ENCODE measurements at regions not wholly inside any gene's neighbourhood (a gene's known extent, or its start where the extent isn't known, plus 50 kb on each side); places are given as distances from the start of the nearest gene placed in this dataset.
"Not testable (repeated sequence)": the region's sequence is repeated elsewhere in the genome, so short reads cannot be mapped to it uniquely, and the experiment has no call there.

- DNase-seq (ENCODE audit: low read depth, low spot score) = no peak
- Mint-ChIP-seq H3K27ac (ENCODE audit: unreplicated experiment) (no peak overlapping the region), H3K4me3 (no peak overlapping the region), H3K9me3 (peaks cover 17% of the 10 kb centered on the region), H3K4me1 (peaks cover 20% of the 10 kb centered on the region), H3K36me3 (ENCODE audit: low read depth) (peaks cover 14% of the 10 kb centered on the region), H3K27me3 (ENCODE audit: low read depth) (no peaks in the 10 kb centered on the region)
- TF ChIP-seq CTCF (conservative IDR thresholded peaks at IDR 0.05) = no peak
These were observed 288.1 kb upstream of the SFSWAP start for GRCh38 chr12:131422744-131423143.

- H3K9me3 Mint-ChIP-seq = peaks cover 17% of the 10 kb centered on the region
- peaks cover 20% of the 10 kb centered on the region for H3K4me1 Mint-ChIP-seq
- H3K27me3 Mint-ChIP-seq (ENCODE audit: low read depth) = no peaks in the 10 kb centered on the region
- TF ChIP-seq CTCF (conservative IDR thresholded peaks at IDR 0.05) = no peak
- peaks cover 14% of the 10 kb centered on the region for H3K36me3 Mint-ChIP-seq (ENCODE audit: low read depth)
- H3K4me3 Mint-ChIP-seq = no peak overlapping the region
- H3K27ac Mint-ChIP-seq (ENCODE audit: unreplicated experiment) = no peak overlapping the region
- DNase-seq (ENCODE audit: low read depth, low spot score) = no peak
These were observed 286.6 kb upstream of the SFSWAP start for GRCh38 chr12:131424270-131424669.

- Mint-ChIP-seq H3K27ac (ENCODE audit: unreplicated experiment) (peak overlapping the region; percentile 48), H3K4me3 (no peak overlapping the region), H3K27me3 (ENCODE audit: low read depth) (peaks cover 2% of the 10 kb centered on the region), H3K9me3 (peaks cover 17% of the 10 kb centered on the region), H3K4me1 (peaks cover 23% of the 10 kb centered on the region), H3K36me3 (ENCODE audit: low read depth) (peaks cover 14% of the 10 kb centered on the region)
- TF ChIP-seq CTCF (conservative IDR thresholded peaks at IDR 0.05) = no peak
- no peak for DNase-seq (ENCODE audit: low read depth, low spot score)
These were observed 285.5 kb upstream of the SFSWAP start for GRCh38 chr12:131425112-131426075.

- Mint-ChIP-seq H3K9me3 (peaks cover 17% of the 10 kb centered on the region), H3K4me3 (no peak overlapping the region), H3K27ac (ENCODE audit: unreplicated experiment) (no peak overlapping the region), H3K4me1 (peaks cover 8% of the 10 kb centered on the region), H3K27me3 (ENCODE audit: low read depth) (peaks cover 10% of the 10 kb centered on the region), H3K36me3 (ENCODE audit: low read depth) (peaks cover 10% of the 10 kb centered on the region)
- no peak for TF ChIP-seq CTCF (conservative IDR thresholded peaks at IDR 0.05)
- no peak for DNase-seq (ENCODE audit: low read depth, low spot score)
These were observed 282.7 kb upstream of the SFSWAP start for GRCh38 chr12:131428091-131428685.

GRCh38 chr12:131429221-131429620 is 281.7 kb upstream of the SFSWAP start:
- H3K27ac Mint-ChIP-seq (ENCODE audit: unreplicated experiment); DNase-seq (ENCODE audit: low read depth, low spot score); H3K36me3 Mint-ChIP-seq (ENCODE audit: low read depth); H3K4me3 Mint-ChIP-seq; H3K4me1 Mint-ChIP-seq: not testable (repeated sequence)
- Mint-ChIP-seq H3K27me3 (ENCODE audit: low read depth) (peaks cover 10% of the 10 kb centered on the region), H3K9me3 (peaks cover 12% of the 10 kb centered on the region)

GRCh38 chr12:131429697-131430096 is 281.2 kb upstream of the SFSWAP start:
- H3K4me3 Mint-ChIP-seq; H3K27ac Mint-ChIP-seq (ENCODE audit: unreplicated experiment): not testable (repeated sequence)
- H3K27me3 Mint-ChIP-seq (ENCODE audit: low read depth) = peaks cover 15% of the 10 kb centered on the region

More at GRCh38 chr12:131429697-131430096, 281.2 kb upstream of the SFSWAP start:
- H3K4me1 Mint-ChIP-seq = peaks cover 12% of the 10 kb centered on the region
- H3K9me3 Mint-ChIP-seq; H3K36me3 Mint-ChIP-seq (ENCODE audit: low read depth); DNase-seq (ENCODE audit: low read depth, low spot score): not testable (repeated sequence)

All from neural crest cell (in vitro differentiated cells).